SK-N-SH (cell line): ENCODE measurements at regions not wholly inside any gene's neighbourhood (a gene's known extent, or its start where the extent isn't known, plus 50 kb on each side); places are given as distances from the start of the nearest gene placed in this dataset.

Experiments
- CTCF ChIA-PET: fragments of 300-600, 350-600 bp; formaldehyde crosslinking; extraction: SDS; loops from one replicate; lab custom pipeline; 2021; lab: Yijun Ruan, JAX
- POLR2A ChIA-PET: fragments of 350-600 bp; sonication (Branson Sonifier 250); formaldehyde crosslinking; extraction: SDS; loops from one replicate; lab custom pipeline; 2020; ENCODE audit warnings: antibody characterized with exemption, inconsistent platforms; lab: Yijun Ruan, JAX
- DNase-seq: peaks from one replicate; pipeline ENCODE4 v3.0.0; 2012
- H2AFZ ChIP-seq: fragments of 200-600 bp; sonication (generic); 2 replicates; pipeline ENCODE4 v1.8.1; 2016; ENCODE audit warnings: antibody characterized with exemption, mild to moderate bottlenecking, low read depth
- H3F3A ChIP-seq: fragments of 200-600 bp; sonication (generic); replicated peaks from 2 replicates; pipeline ENCODE3; 2016; ENCODE audit warnings: antibody characterized with exemption, mild to moderate bottlenecking; ENCODE audit not compliant: insufficient read depth
- H3K27ac ChIP-seq, 2 experiments: fragments of 200-500 bp in 1 of 2; fragments of 200-600 bp in 1 of 2; sonication (Bioruptor generic) in 1 of 2; sonication (generic), shearing (Covaris generic) in 1 of 2; 2 replicates each; pipeline versions ENCODE4 v1.5.1 to v1.6.1; 2014 to 2016; ENCODE audit warnings: low read depth in 2 of 2, inconsistent platforms in 1 of 2, low read length in 1 of 2, mild to moderate bottlenecking in 1 of 2, mixed read lengths in 1 of 2
- H3K27me3 ChIP-seq: fragments of 200-600 bp; sonication (generic), shearing (Covaris generic); 2 replicates; pipeline ENCODE4 v1.6.1; 2016; ENCODE audit warnings: mixed run types; ENCODE audit not compliant: insufficient read depth
- H3K36me3 ChIP-seq, 2 experiments: fragments of 200-500 bp in 1 of 2; fragments of 200-600 bp in 1 of 2; sonication (Bioruptor generic) in 1 of 2; sonication (generic) in 1 of 2; replicated peaks in 1 of 2; 2 replicates each; pipeline versions ENCODE3 to v1.5.1; 2014 to 2016; ENCODE audit warnings: low read length in 1 of 2, mild to moderate bottlenecking in 1 of 2; ENCODE audit not compliant: insufficient read depth in 2 of 2, control insufficient read depth in 1 of 2
- H3K4me1 ChIP-seq, 2 experiments: fragments of 200-500 bp in 1 of 2; fragments of 200-600 bp in 1 of 2; sonication (Bioruptor generic) in 1 of 2; sonication (generic), shearing (Covaris generic) in 1 of 2; 2 replicates each; pipeline versions ENCODE4 v1.5.1 to v1.6.1; 2014 to 2016; ENCODE audit warnings: low read depth in 1 of 2, low read length in 1 of 2, mixed run types in 1 of 2; ENCODE audit not compliant: insufficient read depth in 2 of 2, control insufficient read depth in 1 of 2
- H3K4me2 ChIP-seq: fragments of 200-600 bp; sonication (generic), shearing (Covaris generic); 2 replicates; pipeline ENCODE4 v1.6.1; 2017; ENCODE audit warnings: mixed run types
- H3K4me3 ChIP-seq, 2 experiments: fragments of 200-500 bp in 1 of 2; fragments of 200-600 bp in 1 of 2; sonication (Bioruptor generic) in 1 of 2; sonication (generic), shearing (Covaris generic) in 1 of 2; 2 replicates each; pipeline versions ENCODE4 v1.5.1 to v1.8.1; 2014 to 2016; ENCODE audit warnings: low read depth in 2 of 2, inconsistent platforms in 1 of 2, low read length in 1 of 2, mild to moderate bottlenecking in 1 of 2, mixed read lengths in 1 of 2, moderate library complexity in 1 of 2
- H3K79me2 ChIP-seq: fragments of 200-600 bp; sonication (generic); 2 replicates; pipeline ENCODE4 v1.8.1; 2017; ENCODE audit warnings: mild to moderate bottlenecking; ENCODE audit not compliant: insufficient read depth
- H3K9ac ChIP-seq: fragments of 200-600 bp; sonication (generic); 2 replicates; pipeline ENCODE4 v1.6.1; 2017; ENCODE audit warnings: mixed run types
- H3K9me2 ChIP-seq: fragments of 200-600 bp; sonication (generic); 2 replicates; pipeline ENCODE4 v1.6.1; 2017; ENCODE audit warnings: mixed run types
- H3K9me3 ChIP-seq: fragments of 200-600 bp; sonication (generic); 2 replicates; pipeline ENCODE4 v1.6.1; 2017; ENCODE audit warnings: mixed run types, mild to moderate bottlenecking, moderate library complexity
- H4K20me1 ChIP-seq: fragments of 200-600 bp; sonication (generic); 2 replicates; pipeline ENCODE4 v1.6.1; 2017; ENCODE audit warnings: mild to moderate bottlenecking, mixed run types; ENCODE audit not compliant: insufficient read depth
- EP300 ChIP-seq, 2 experiments: IDR thresholded peaks; 2 replicates each; pipeline versions ENCODE4 v1.4.0 to v1.6.1; 2012; ENCODE audit warnings: borderline replicate concordance in 1 of 2, low read depth in 1 of 2, low read length in 1 of 2
- FOXJ3 ChIP-seq: sonication (generic); formaldehyde crosslinking; IDR thresholded peaks from 2 replicates; pipeline ENCODE4 v1.5.1; 2020; ENCODE audit warnings: mild to moderate bottlenecking, missing genetic modification reagents
- FOXM1 ChIP-seq: IDR thresholded peaks from 2 replicates; pipeline ENCODE4 v1.4.0; 2012; ENCODE audit warnings: low read depth, mild to moderate bottlenecking
- GATA2 ChIP-seq: sonication (generic); formaldehyde crosslinking; IDR thresholded peaks from 2 replicates; pipeline ENCODE4 v1.5.0; 2020; ENCODE audit warnings: mild to moderate bottlenecking, missing genetic modification reagents
- MEF2A ChIP-seq: IDR thresholded peaks from 2 replicates; pipeline ENCODE4 v1.4.0; 2012; ENCODE audit warnings: low read depth, borderline replicate concordance
- NFIC ChIP-seq: IDR thresholded peaks from 2 replicates; pipeline ENCODE4 v1.4.0; 2012; ENCODE audit warnings: borderline replicate concordance
- PBX3 ChIP-seq: IDR thresholded peaks from 2 replicates; pipeline ENCODE4; 2012
- RAD21 ChIP-seq: IDR thresholded peaks from 2 replicates; pipeline ENCODE4 v1.6.1; 2012; ENCODE audit warnings: mild to moderate bottlenecking, low read length
- RCOR1 ChIP-seq: fragments of 150-350 bp; IDR thresholded peaks from 2 replicates; pipeline ENCODE4 v1.6.1; 2017; ENCODE audit warnings: antibody characterized with exemption, low read length
- REST ChIP-seq: IDR thresholded peaks from 2 replicates; pipeline ENCODE4 v1.6.1; 2012; ENCODE audit warnings: mild to moderate bottlenecking, low read depth, low read length, moderate library complexity
- TAF1 ChIP-seq: IDR thresholded peaks from 2 replicates; pipeline ENCODE4 v1.6.1; 2012; ENCODE audit warnings: low read depth, mild to moderate bottlenecking, low read length, moderate library complexity, borderline replicate concordance
- USF2 ChIP-seq: fragments of 150-350 bp; IDR thresholded peaks from 2 replicates; pipeline ENCODE4 v1.6.1; 2017; ENCODE audit warnings: antibody characterized with exemption, low read length, low read depth, borderline replicate concordance
- YY1 ChIP-seq: IDR thresholded peaks from 2 replicates; pipeline ENCODE4 v1.4.0; 2012; ENCODE audit warnings: low read depth, mild to moderate bottlenecking
- WGBS: methylation state at CpG from one replicate; pipeline ENCODE4 v1.1.6; 2017; ENCODE audit warnings: low lambda C conversion rate; 5-methylcytosine and 5-hydroxymethylcytosine counted together

DNA sequence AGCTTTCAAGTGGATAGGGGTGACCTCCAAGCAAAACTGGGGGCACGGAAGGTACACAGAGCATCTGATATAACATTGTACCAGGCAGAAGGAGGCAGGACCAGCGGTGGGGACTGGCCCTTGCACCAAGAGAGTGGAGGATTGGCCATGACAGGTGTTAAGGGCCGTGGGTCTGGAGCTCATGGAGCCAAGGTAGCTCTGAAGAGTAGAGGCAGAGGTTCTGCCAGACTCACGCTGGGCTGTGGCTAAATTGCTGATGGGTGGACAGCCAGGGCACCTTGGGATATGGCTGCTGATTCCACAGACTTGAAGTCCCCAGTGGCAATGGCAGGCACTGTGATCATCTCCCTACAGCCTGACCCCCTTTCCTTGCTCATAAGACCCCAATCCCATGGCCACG lies 65.9 kb upstream of the NKD1 start:
- POLR2A ChIA-PET = interaction anchor here (0.6 kb wide), 1 partner anchor 107 kb away, joined by 3 read pairs; no protein-coding TSS in a partner anchor
- WGBS = 22% methylated on average over 4 of the region's 5 CpGs
- Histone ChIP-seq H3F3A (no peaks in the 10 kb centered on the region), H3K9me3 (no peaks in the 10 kb centered on the region), H4K20me1 (no peaks in the 10 kb centered on the region), H3K27ac (no peak overlapping the region), H3K4me1 (no peaks in the 10 kb centered on the region; a peak in 1 of 4 replicates), H3K79me2 (no peaks in the 10 kb centered on the region), H3K36me3 (no peaks in the 10 kb centered on the region), H2AFZ (no peak overlapping the region), H3K4me3 (no peak overlapping the region), H3K4me2 (no peak overlapping the region), H3K9ac (no peak overlapping the region), H3K9me2 (no peaks in the 10 kb centered on the region), H3K27me3 (no peaks in the 10 kb centered on the region)
- CTCF ChIA-PET = interaction anchor here (1.4 to 1.5 kb wide), 2 partner anchors 12 to 26 kb away, joined by 3 to 4 read pairs; no protein-coding TSS in a partner anchor
- DNase-seq = no peak
- TF ChIP-seq NFIC (no peak), PBX3 (no peak), YY1 (no peak), FOXJ3 (CRISPR knock-in tag) (no peak), RCOR1 (no peak), USF2 (no peak), TAF1 (no peak), GATA2 (no peak), EP300 (IDR thresholded peaks at IDR 0.05; ENCODE audit: borderline replicate concordance in 1 of 2, low read depth in 1 of 2, low read length in 1 of 2) (no peak), FOXM1 (no peak), MEF2A (no peak), RAD21 (no peak), REST (no peak)
